ENCODE measurements at regions not wholly inside any gene's neighbourhood (a gene's known extent, or its start where the extent isn't known, plus 50 kb on each side); places are given as distances from the start of the nearest gene placed in this dataset.

- Histone ChIP-seq H3K27ac (no peak overlapping the region), H3K27me3 (no peaks in the 10 kb centered on the region), H3K36me3 (no peaks in the 10 kb centered on the region), H3K4me1 (peaks cover 0 to 5% (median 0%) of the 10 kb centered on the region in 4 donors), H3K9me3 (no peaks in the 10 kb centered on the region), H3K4me3 (no peak overlapping the region)
- no peak for TF ChIP-seq CTCF (IDR thresholded peaks at IDR 0.05)
- TF ChIP-seq POLR2A (IDR thresholded peaks at IDR 0.05), result no peak
- DNase-seq, result no peak
These were observed 196.7 kb downstream of the HLX start for GRCh38 chr1:221075911-221076310.

GRCh38 chr1:221076391-221076811 lies 197.2 kb downstream of the HLX start:
- TF ChIP-seq CTCF (IDR thresholded peaks at IDR 0.05), result no peak
- no peak for TF ChIP-seq POLR2A (IDR thresholded peaks at IDR 0.05)
- H3K36me3 ChIP-seq, result no peaks in the 10 kb centered on the region
- H3K27me3 ChIP-seq, result no peaks in the 10 kb centered on the region
- H3K4me3 ChIP-seq, result no peak overlapping the region
- no peak overlapping the region for H3K27ac ChIP-seq
- DNase-seq, result no peak
- H3K4me1 ChIP-seq, result peaks cover 0 to 3% (median 0%) of the 10 kb centered on the region in 4 donors
- no peaks in the 10 kb centered on the region for H3K9me3 ChIP-seq

GRCh38 chr1:221078260-221078965 lies 199.2 kb downstream of the HLX start:
- no peak overlapping the region for H3K27ac ChIP-seq
- H3K27me3 ChIP-seq, result no peaks in the 10 kb centered on the region
- no peaks in the 10 kb centered on the region for H3K4me1 ChIP-seq
- H3K9me3 ChIP-seq, result no peaks in the 10 kb centered on the region
- H3K4me3 ChIP-seq, result no peak overlapping the region
- DNase-seq, result no peak
- no peak for TF ChIP-seq POLR2A (IDR thresholded peaks at IDR 0.05)
- TF ChIP-seq CTCF (IDR thresholded peaks at IDR 0.05), result no peak
- H3K36me3 ChIP-seq, result no peaks in the 10 kb centered on the region

- H3K9me3 ChIP-seq, result no peaks in the 10 kb centered on the region
- H3K27me3 ChIP-seq, result no peaks in the 10 kb centered on the region
- no peak overlapping the region for H3K27ac ChIP-seq
- H3K4me3 ChIP-seq, result no peak overlapping the region
- H3K4me1 ChIP-seq, result no peaks in the 10 kb centered on the region
- DNase-seq, result no peak
- H3K36me3 ChIP-seq, result no peaks in the 10 kb centered on the region
- TF ChIP-seq POLR2A (IDR thresholded peaks at IDR 0.05) (no peak), CTCF (IDR thresholded peaks at IDR 0.05) (no peak)
These were observed 204.7 kb downstream of the HLX start for GRCh38 chr1:221083902-221084301.

- TF ChIP-seq POLR2A (IDR thresholded peaks at IDR 0.05) (no peak), CTCF (IDR thresholded peaks at IDR 0.05) (no peak)
- no peaks in the 10 kb centered on the region for H3K9me3 ChIP-seq
- no peaks in the 10 kb centered on the region for H3K27me3 ChIP-seq
- no peaks in the 10 kb centered on the region for H3K4me1 ChIP-seq
- H3K36me3 ChIP-seq, result no peaks in the 10 kb centered on the region
- DNase-seq, result no peak
- no peak overlapping the region for H3K27ac ChIP-seq
- no peak overlapping the region for H3K4me3 ChIP-seq
These were observed 205.4 kb downstream of the HLX start for GRCh38 chr1:221084681-221085080.

Measured in Peyer's patch (tissue), 4 donors.